HepG2 (cell line): ENCODE measurements at regions not wholly inside any gene's neighbourhood (a gene's known extent, or its start where the extent isn't known, plus 50 kb on each side); places are given as distances from the start of the nearest gene placed in this dataset.

ENCODE experiments used
- ATAC-seq: fragments of 200-7000 bp; cut with Tn5 transposase; 3 replicates; pipeline ENCODE4 v1.9.1; 2020; ENCODE audit warnings: mild to moderate bottlenecking, moderate library complexity
- BruUV-seq: library from RNA; stranded (reverse); fragments of 400-500 nt; replicated peaks from 2 replicates; lab custom pipeline; 2021; lab: Mats Ljungman, UMichigan
- CTCF ChIA-PET: fragments of 300-600 bp; formaldehyde crosslinking; extraction: SDS; loops from one replicate; lab custom pipeline; 2021; ENCODE audit warnings: low total read pairs, inconsistent platforms, low intra/inter-chr PET ratio; lab: Yijun Ruan, JAX
- POLR2A ChIA-PET: fragments of 350-600 bp; sonication (Branson Sonifier 250); formaldehyde crosslinking; loops from one replicate; lab custom pipeline; 2020; ENCODE audit warnings: antibody characterized with exemption, inconsistent platforms; lab: Yijun Ruan, JAX
- DNase-seq: peaks from one replicate; pipeline ENCODE4 v3.0.0-alpha.2; 2015; ENCODE audit warnings: low spot score
- FAIRE-seq: peaks from 3 replicates; lab custom pipeline; 2011; peaks lifted over from hg19 to GRCh38; lab: Jason Lieb, UNC
- H2AFZ ChIP-seq: one replicate; pipeline ENCODE4 v1.6.1; 2011; ENCODE audit warnings: low read length, inconsistent platforms
- H3K27ac ChIP-seq: fragments of 300-600 bp; 3 replicates; pipeline ENCODE4 v1.8.0; 2011; ENCODE audit warnings: mixed run types, mild to moderate bottlenecking, mixed read lengths, low read length, inconsistent platforms; ENCODE audit not compliant: insufficient read depth; ENCODE audit errors: extremely low read length
- H3K27me3 ChIP-seq, 2 experiments: fragments of 200-600 bp in 1 of 2; 2 replicates in 1 of 2; 3 replicates in 1 of 2; pipeline versions ENCODE4 v1.6.0 to v1.8.0; 2011; ENCODE audit warnings: low read length in 2 of 2, mild to moderate bottlenecking in 2 of 2, moderate library complexity in 2 of 2, inconsistent platforms in 1 of 2; ENCODE audit not compliant: insufficient read depth in 2 of 2, control insufficient read depth in 1 of 2
- H3K36me3 ChIP-seq, 2 experiments: fragments of 200-600 bp in 1 of 2; replicated peaks in 1 of 2; 2 replicates in 1 of 2; 3 replicates in 1 of 2; pipeline versions ENCODE4 v1.5.1 to v1.8.0; 2011; ENCODE audit warnings: low read length in 2 of 2, inconsistent platforms in 1 of 2; ENCODE audit not compliant: insufficient read depth in 2 of 2, control insufficient read depth in 1 of 2
- H3K4me1 ChIP-seq: 2 replicates; pipeline ENCODE4 v1.5.1; 2012; ENCODE audit warnings: low read length, inconsistent platforms; ENCODE audit not compliant: insufficient read depth
- H3K4me2 ChIP-seq: 2 replicates; pipeline ENCODE4 v1.6.0; 2011; ENCODE audit warnings: low read depth, low read length, inconsistent platforms
- H3K4me3 ChIP-seq, 3 experiments: fragments of 200-600 bp in 1 of 3; sonication (generic), shearing (Covaris generic) in 1 of 3; replicated peaks in 1 of 3; 2 replicates each; pipeline ENCODE4 v1.5.1; 2011 to 2016; ENCODE audit warnings: low read length in 3 of 3, inconsistent platforms in 2 of 3, low read depth in 2 of 3, mild to moderate bottlenecking in 2 of 3, control low read depth in 1 of 3, mixed read lengths in 1 of 3; ENCODE audit not compliant: insufficient read depth in 1 of 3
- H3K79me2 ChIP-seq: one replicate; pipeline ENCODE4 v1.6.1; 2011; ENCODE audit warnings: low read length, inconsistent platforms; ENCODE audit not compliant: insufficient read depth
- H3K9ac ChIP-seq: 2 replicates; pipeline ENCODE4 v1.6.0; 2011; ENCODE audit warnings: mild to moderate bottlenecking, low read depth, low read length, inconsistent platforms; ENCODE audit not compliant: insufficient read depth
- H3K9me3 ChIP-seq: 2 replicates; pipeline ENCODE4 v1.5.1; 2012; ENCODE audit warnings: mild to moderate bottlenecking, low read length
- H4K20me1 ChIP-seq: 2 replicates; pipeline ENCODE4 v1.6.0; 2011; ENCODE audit warnings: inconsistent platforms, mild to moderate bottlenecking, low read length, moderate library complexity; ENCODE audit not compliant: insufficient read depth
- HNRNPH1 ChIP-seq: fragments of 200-400 bp; formaldehyde crosslinking; optimal IDR thresholded peaks from 2 replicates; pipeline ENCODE3; 2017; ENCODE audit warnings: mild to moderate bottlenecking, low read depth, low read length
- HNRNPL ChIP-seq: fragments of 200-400 bp; formaldehyde crosslinking; IDR thresholded peaks from 2 replicates; pipeline ENCODE4 v1.6.1; 2017; ENCODE audit warnings: mild to moderate bottlenecking, low read depth, low read length
- KMT2A ChIP-seq: sonication (generic); formaldehyde crosslinking; IDR thresholded peaks from 2 replicates; pipeline ENCODE4 v1.4.0; 2020; ENCODE audit warnings: missing genetic modification reagents
- PCBP2 ChIP-seq: fragments of 200-400 bp; formaldehyde crosslinking; optimal IDR thresholded peaks from 2 replicates; pipeline ENCODE3; 2018; ENCODE audit warnings: low read length, low read depth; ENCODE audit not compliant: poor library complexity, severe bottlenecking
- RBFOX2 ChIP-seq: fragments of 200-400 bp; formaldehyde crosslinking; IDR thresholded peaks from 2 replicates; pipeline ENCODE4 v1.6.1; 2017; ENCODE audit warnings: low read depth, mild to moderate bottlenecking, low read length
- RNF219 ChIP-seq: sonication (generic); formaldehyde crosslinking; IDR thresholded peaks from 2 replicates; pipeline ENCODE4 v1.5.0; 2020; ENCODE audit warnings: mild to moderate bottlenecking, missing genetic modification reagents
- SETDB1 ChIP-seq: sonication (generic); formaldehyde crosslinking; IDR thresholded peaks from 2 replicates; pipeline ENCODE4 v1.5.1; 2020; ENCODE audit warnings: missing genetic modification reagents, mild to moderate bottlenecking, borderline replicate concordance
- ZNF160 ChIP-seq: sonication (generic); formaldehyde crosslinking; IDR thresholded peaks from 2 replicates; pipeline ENCODE4 v1.8.0; 2022; ENCODE audit warnings: mild to moderate bottlenecking, inconsistent platforms, missing genetic modification reagents
- ZNF180 ChIP-seq: sonication (generic); formaldehyde crosslinking; IDR thresholded peaks from 2 replicates; pipeline ENCODE4 v1.4.0; 2020; ENCODE audit warnings: low read depth, missing genetic modification reagents, borderline replicate concordance
- ZNF274 ChIP-seq: sonication (generic); formaldehyde crosslinking; IDR thresholded peaks from 2 replicates; pipeline ENCODE4 v1.5.1; 2020; ENCODE audit warnings: mild to moderate bottlenecking, missing genetic modification reagents
- ZNF441 ChIP-seq: sonication (generic); formaldehyde crosslinking; IDR thresholded peaks from 2 replicates; pipeline ENCODE4 v1.7.0; 2021; ENCODE audit warnings: missing genetic modification reagents, borderline replicate concordance
- ZNF784 ChIP-seq: sonication (generic); formaldehyde crosslinking; IDR thresholded peaks from 2 replicates; pipeline ENCODE4 v1.5.1; 2020; ENCODE audit warnings: missing genetic modification reagents, mild to moderate bottlenecking, borderline replicate concordance
- ZSCAN31 ChIP-seq: sonication (generic); formaldehyde crosslinking; IDR thresholded peaks from 2 replicates; pipeline ENCODE4 v1.5.0; 2020; ENCODE audit warnings: low read depth, mild to moderate bottlenecking, missing genetic modification reagents
- WGBS: methylation state at CpG from one replicate; pipeline ENCODE4 v1.1.6; 2017; ENCODE audit warnings: low lambda C conversion rate; 5-methylcytosine and 5-hydroxymethylcytosine counted together
- in situ Hi-C: cut with HindIII; loops from 2 replicates; pipeline ENCODE4 v1.10.0; 2017; ENCODE audit warnings: low pct_unique_long_range_greater_than_20kb; ENCODE audit not compliant: extremely low pct_ligation_motif_present
- intact Hi-C: fragments of 100-400 bp; cut with micrococcal nuclease; formaldehyde crosslinking; loops from one replicate; pipeline ENCODE4 v1.10.0; 2022; ENCODE audit not compliant: unreplicated experiment

- TF ChIP-seq ZNF784 (no peak), ZNF274 (CRISPR knock-in tag) (no peak), ZNF441 (CRISPR knock-in tag) (no peak)
- TF ChIP-seq, all 625 proteins: peak for 0
Observed at GRCh38 chr1:37398096-37398495, 76.3 kb upstream of the ZC3H12A start (continued).

- ATAC-seq: no peak; the same call in 2 of the 3 replicates
- TF ChIP-seq PCBP2 (no peak), ZSCAN31 (no peak), RBFOX2 (no peak), HNRNPH1 (no peak), KMT2A (CRISPR knock-in tag) (no peak), RNF219 (CRISPR knock-in tag) (no peak), ZNF180 (CRISPR knock-in tag) (no peak), SETDB1 (CRISPR knock-in tag) (no peak), ZNF160 (CRISPR knock-in tag) (no peak), HNRNPL (no peak)
Observed at GRCh38 chr1:37399205-37399604, 75.2 kb upstream of the ZC3H12A start.

More at GRCh38 chr1:37399205-37399604, 75.2 kb upstream of the ZC3H12A start:
- intact Hi-C loops (no loop called here), in situ Hi-C loops (no loop called here)
- Histone ChIP-seq H3K36me3 (no peaks in the 10 kb centered on the region), H2AFZ (no peak overlapping the region), H3K9ac (no peak overlapping the region), H4K20me1 (no peaks in the 10 kb centered on the region), H3K79me2 (no peaks in the 10 kb centered on the region), H3K4me3 (no peak overlapping the region), H3K4me2 (no peak overlapping the region), H3K27ac (no peak overlapping the region), H3K4me1 (no peaks in the 10 kb centered on the region), H3K9me3 (no peaks in the 10 kb centered on the region), H3K27me3 (peaks cover 3 to 30% of the 10 kb centered on the region in 2 experiments)
- CTCF ChIA-PET: no interaction called here
- FAIRE-seq (no peak), DNase-seq (no peak)
- POLR2A ChIA-PET: no interaction called here
- no TSS peak for BruUV-seq
- WGBS: 9% methylated on average over 5 of the region's 6 CpGs
